ENCODE measurements at regions not wholly inside any gene's neighbourhood (a gene's known extent, or its start where the extent isn't known, plus 50 kb on each side); places are given as distances from the start of the nearest gene placed in this dataset.

DNA sequence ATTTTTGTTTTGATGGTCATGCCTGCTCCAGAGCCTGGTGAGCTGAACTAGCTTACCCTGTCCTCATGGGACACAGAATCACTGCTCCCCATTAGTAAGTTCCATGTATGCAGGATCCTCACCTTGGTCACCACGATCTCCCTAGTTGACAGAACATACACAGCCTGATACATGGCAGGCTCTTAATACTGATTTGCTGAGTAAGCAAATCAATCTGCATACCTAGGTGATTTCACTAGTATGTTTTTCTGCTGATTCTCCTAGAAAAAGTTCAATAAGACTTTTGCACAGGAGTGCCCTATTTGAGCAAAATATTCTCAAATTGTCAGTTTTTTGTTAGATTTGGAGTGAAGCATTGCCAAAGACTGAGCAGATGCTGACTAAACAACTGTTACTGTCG, 113.7 kb downstream of the ACER2 start:
- no peak for DNase-seq (ENCODE audit: extremely low read depth in 1 of 11, low read depth in 9 of 11, low spot score in 4 of 11)

DNA sequence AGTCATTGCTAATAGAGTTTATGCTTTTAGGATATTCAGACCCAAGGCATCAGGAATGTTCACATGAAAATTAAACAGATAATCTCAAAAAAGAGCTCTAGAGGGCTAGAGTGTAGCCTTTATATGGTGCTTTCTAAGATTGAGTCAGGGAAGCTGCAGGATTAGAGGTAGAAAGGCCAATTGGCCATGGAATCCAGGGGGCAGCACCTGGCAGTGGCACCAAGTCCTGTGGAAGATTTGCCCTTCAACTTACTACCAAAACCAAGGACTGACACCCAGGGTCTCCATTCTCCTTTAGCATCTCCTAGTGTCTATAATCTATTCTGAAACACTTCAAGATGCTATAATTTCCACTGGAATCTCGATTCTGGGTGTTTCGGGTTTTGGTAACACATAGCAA, 112.4 kb downstream of the ACER2 start:
- DNase-seq (ENCODE audit: extremely low read depth in 1 of 11, low read depth in 9 of 11, low spot score in 4 of 11): no peak

DNA sequence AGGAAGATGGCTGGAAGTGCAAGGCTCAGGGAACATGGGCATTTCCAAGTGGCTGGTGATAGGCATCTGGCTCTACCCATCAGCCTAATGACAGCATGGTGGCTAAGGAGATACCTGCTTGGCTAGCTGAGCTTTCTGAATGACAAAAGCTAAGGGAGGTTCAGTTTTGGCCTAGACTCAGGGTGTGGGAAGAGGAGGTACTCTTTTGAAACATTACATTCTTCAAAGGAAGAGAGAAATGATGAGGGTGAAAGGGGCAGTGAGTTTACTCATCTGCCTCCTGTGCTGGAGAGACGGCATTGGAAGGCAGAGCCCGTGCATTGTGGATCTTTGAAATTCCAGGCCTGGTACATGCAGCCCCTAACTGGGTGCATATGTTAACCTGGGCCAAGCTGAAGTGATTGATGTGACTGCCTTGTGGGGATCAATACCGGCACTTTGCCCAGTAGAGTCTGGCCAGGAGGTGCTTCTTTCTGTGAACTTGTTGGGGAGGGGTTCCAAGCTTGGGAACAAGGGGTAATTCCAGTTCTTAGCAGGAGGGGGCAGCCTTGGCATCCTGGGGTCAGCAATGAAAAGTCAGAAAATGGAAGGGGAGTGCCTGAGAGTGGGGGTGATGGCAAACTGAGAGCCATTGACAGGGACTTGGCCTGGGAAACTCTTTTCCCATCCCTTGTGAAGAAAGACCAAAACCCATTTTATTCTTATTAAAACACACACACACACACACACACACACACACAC, 108.6 kb downstream of the ACER2 start:
- DNase-seq (ENCODE audit: extremely low read depth in 1 of 11, low read depth in 9 of 11, low spot score in 4 of 11): no peak

DNA sequence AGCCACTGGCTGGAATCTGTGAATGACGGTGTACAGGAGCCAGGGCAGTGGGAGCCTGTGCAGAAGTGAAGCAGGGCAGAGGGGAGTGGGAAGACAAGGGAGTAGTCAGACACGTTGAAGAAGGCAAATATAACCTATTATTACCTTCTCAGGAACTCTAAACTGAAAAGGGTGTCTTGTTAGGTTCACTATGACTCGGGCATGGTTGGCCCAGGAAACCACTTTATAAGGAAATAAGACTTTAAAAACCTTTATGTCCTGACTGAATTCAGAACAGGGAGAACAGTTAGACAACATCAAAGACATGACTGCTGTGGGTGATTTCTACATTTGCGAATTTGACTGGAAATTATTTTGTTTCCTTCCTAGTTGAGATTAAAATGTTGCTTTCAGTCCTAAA, 107.5 kb downstream of the ACER2 start:
- no peak for DNase-seq (ENCODE audit: extremely low read depth in 1 of 11, low read depth in 9 of 11, low spot score in 4 of 11)

DNA sequence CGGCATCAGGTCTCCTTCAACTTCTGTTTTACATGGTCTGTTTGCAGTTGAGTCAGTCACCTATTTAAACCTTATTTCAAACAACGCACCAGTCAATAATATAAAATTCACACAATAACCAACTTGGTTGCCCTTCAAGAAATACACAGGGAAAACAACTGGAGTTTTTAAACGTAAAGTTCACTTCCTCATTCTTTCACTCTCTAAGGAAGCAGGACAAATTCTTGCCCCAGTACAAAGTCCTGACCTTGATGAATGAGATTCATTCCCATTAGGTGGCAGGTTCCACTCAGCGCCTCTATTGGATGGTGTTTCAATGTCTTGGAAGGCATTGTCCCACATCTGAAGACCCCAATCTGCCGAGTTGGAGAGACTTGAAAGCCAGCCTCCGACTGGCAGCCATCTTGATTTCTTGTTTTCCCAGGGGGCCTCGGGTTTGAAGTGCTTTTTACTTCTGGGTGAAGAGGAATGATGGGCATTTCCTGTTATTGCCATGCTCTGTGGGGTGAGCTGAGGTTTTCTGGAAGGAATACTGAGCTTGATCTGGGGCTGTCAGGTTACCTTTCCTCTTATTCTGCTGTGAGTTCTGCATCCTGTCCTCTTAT, 105.0 kb downstream of the ACER2 start:
- DNase-seq (ENCODE audit: extremely low read depth in 1 of 11, low read depth in 9 of 11, low spot score in 4 of 11): no peak

DNA sequence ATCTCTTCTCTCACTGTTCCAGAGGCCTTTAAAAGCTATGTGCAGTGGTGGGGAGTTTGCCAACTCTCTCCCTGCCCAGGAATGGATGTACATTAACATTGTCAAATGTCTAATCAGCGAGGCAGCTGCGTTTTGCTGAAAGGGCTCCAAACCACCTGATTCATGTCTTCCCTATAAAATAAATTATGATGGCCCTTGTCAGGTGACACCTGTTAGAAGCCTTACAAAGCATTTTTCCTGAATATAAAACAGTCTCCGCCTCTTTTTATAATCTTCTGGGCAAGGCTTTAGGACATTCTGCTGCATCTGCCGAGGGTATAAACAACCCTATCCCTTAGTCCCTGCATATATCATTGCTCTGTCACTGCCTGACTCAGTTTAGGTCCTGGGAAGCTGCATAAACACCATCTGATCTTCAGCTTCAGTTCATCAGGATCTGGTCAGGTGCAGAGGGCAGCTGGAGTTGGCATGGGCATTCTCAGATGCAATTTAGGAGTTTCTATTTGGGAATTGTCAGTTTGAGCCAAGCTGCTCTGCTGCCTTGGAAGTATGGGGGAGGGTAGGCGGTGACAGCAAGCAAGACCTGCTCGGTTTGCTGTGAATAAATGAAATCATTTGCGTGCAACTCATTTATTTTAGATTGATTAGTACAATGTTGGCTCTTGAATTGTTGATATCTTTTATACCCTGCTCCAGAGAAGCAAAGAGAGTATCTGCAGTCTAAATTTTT, 103.5 kb downstream of the ACER2 start:
- no peak for DNase-seq (ENCODE audit: extremely low read depth in 1 of 11, low read depth in 9 of 11, low spot score in 4 of 11)

DNA sequence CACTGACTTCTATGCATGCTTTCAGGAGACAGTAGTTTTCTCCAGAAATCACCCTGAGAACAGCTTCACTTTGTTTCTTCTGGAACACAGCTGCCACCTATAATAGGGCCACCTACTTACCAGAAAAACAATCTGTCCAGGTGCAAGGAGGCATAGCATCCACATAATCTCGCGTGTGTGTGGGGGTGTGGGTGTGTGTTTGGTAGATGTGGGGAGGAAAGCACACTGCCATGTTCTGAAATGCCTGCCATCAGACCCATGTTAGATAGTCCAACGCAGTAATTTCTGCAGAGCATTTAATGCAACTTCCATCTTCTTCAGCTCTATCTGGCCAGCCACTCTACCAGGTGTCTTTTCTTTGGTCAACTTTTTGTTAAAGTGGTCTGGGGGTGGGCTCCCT, 102.9 kb downstream of the ACER2 start:
- no peak for DNase-seq (ENCODE audit: extremely low read depth in 1 of 11, low read depth in 9 of 11, low spot score in 4 of 11)

DNA sequence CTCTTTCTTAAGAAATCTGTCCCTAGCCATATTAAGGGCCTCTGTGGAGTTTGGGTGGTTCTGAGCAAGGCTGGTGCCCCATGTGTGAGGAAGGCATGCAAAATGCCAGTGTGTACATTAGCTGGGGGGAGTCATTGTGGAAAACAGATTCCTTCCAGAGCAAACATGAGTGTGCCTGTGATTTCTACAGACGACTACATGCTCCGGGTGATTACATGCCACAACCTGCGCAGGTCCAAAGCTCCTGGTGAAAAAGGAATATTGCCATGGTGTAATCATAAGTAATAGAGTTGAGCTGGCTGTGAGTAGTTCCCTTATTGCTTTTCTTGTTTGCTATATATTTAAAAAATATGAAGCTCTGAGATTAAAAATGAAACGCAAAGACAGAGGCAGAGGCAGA, 102.1 kb downstream of the ACER2 start:
- DNase-seq (ENCODE audit: extremely low read depth in 1 of 11, low read depth in 9 of 11, low spot score in 4 of 11): no peak

Measured in renal cortex interstitium (tissue), 11 donors.